IMR-90 (cell line): ENCODE measurements at regions not wholly inside any gene's neighbourhood (a gene's known extent, or its start where the extent isn't known, plus 50 kb on each side); places are given as distances from the start of the nearest gene placed in this dataset.

ENCODE experiments used
- CEBPB ChIP-seq: IDR thresholded peaks from 2 replicates; pipeline ENCODE4 v1.6.1; 2012; ENCODE audit warnings: low read depth, low read length, improper control_type of control experiment
- NFE2L2 ChIP-seq: fragments of 150-350 bp; IDR thresholded peaks from 2 replicates; pipeline ENCODE4 v1.6.1; 2016; ENCODE audit warnings: low read depth, mild to moderate bottlenecking, low read length
- RAD21 ChIP-seq: IDR thresholded peaks from 2 replicates; pipeline ENCODE4 v1.6.1; 2012; ENCODE audit warnings: low read length, improper control_type of control experiment
- RCOR1 ChIP-seq: IDR thresholded peaks from 2 replicates; pipeline ENCODE4 v1.6.1; 2012; ENCODE audit warnings: mild to moderate bottlenecking, low read length, improper control_type of control experiment; ENCODE audit not compliant: insufficient replicate concordance
- SMC3 ChIP-seq: fragments of 150-350 bp; IDR thresholded peaks from 2 replicates; pipeline ENCODE4 v1.6.1; 2016; ENCODE audit warnings: low read depth, mild to moderate bottlenecking, antibody characterized with exemption, low read length, moderate library complexity
- TF ChIP-seq, protein P1 (sequence below): conservative IDR thresholded peaks from 2 replicates; pipeline ENCODE4 v1.5.1; 2012; ENCODE audit warnings: mild to moderate bottlenecking, low read depth, low read length, improper control_type of control experiment

DNA sequence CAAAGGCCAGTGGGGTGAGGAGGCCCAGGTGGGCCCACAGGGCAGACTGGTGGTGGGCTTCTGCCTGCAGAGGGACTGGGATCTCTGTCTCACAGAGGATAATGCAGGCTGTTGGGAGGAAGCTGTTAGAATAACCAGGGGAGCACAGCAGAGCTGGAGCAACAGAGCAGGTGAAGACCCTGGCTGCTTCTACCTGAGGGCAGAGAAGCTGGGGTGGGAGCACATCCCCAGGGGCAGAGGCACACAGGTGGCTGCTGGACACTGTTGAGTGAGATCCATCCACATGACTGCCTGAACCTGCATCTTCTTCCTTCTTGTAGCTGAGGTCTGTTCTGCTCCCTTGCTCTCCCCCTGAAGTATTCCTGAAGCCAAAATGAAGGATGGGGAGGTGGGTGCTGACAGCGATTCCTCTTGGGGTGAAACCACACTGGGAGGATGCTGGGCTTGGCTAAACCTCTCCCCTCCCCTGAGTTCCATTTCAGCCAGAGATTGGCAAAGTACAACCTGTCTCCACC, 1725.0 kb downstream of the TP53TG3F start:
- TF ChIP-seq, protein P1, sequence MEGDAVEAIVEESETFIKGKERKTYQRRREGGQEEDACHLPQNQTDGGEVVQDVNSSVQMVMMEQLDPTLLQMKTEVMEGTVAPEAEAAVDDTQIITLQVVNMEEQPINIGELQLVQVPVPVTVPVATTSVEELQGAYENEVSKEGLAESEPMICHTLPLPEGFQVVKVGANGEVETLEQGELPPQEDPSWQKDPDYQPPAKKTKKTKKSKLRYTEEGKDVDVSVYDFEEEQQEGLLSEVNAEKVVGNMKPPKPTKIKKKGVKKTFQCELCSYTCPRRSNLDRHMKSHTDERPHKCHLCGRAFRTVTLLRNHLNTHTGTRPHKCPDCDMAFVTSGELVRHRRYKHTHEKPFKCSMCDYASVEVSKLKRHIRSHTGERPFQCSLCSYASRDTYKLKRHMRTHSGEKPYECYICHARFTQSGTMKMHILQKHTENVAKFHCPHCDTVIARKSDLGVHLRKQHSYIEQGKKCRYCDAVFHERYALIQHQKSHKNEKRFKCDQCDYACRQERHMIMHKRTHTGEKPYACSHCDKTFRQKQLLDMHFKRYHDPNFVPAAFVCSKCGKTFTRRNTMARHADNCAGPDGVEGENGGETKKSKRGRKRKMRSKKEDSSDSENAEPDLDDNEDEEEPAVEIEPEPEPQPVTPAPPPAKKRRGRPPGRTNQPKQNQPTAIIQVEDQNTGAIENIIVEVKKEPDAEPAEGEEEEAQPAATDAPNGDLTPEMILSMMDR, result no peak
- TF ChIP-seq RAD21, result no peak
- no peak for TF ChIP-seq RCOR1
- TF ChIP-seq CEBPB, result no peak
- no peak for TF ChIP-seq SMC3
- TF ChIP-seq NFE2L2, result no peak
